ENCODE measurements at regions not wholly inside any gene's neighbourhood (a gene's known extent, or its start where the extent isn't known, plus 50 kb on each side); places are given as distances from the start of the nearest gene placed in this dataset.

- no peaks in the 10 kb centered on the region for H3K4me1 ChIP-seq (ENCODE audit: control insufficient read depth in 1 of 2, insufficient read depth in 2 of 2, low read length in 2 of 2)
- no peak overlapping the region for H4K12ac ChIP-seq (ENCODE audit: low read depth, low read length)
- no peak overlapping the region for H3K23ac ChIP-seq (ENCODE audit: low read length)
- no peak overlapping the region for H2AFZ ChIP-seq (ENCODE audit: insufficient read depth, low read length, poor library complexity)
- H3K4me2 ChIP-seq (ENCODE audit: low read length), result no peak overlapping the region
- no peaks in the 10 kb centered on the region for H3K36me3 ChIP-seq (ENCODE audit: control insufficient read depth in 1 of 2, insufficient read depth in 2 of 2, low read length in 2 of 2)
- H2AK5ac ChIP-seq (ENCODE audit: low read length), result no peak overlapping the region
- no peak overlapping the region for H2BK5ac ChIP-seq (ENCODE audit: low read depth, low read length, poor library complexity)
- H4K91ac ChIP-seq (ENCODE audit: low read depth, low read length), result no peak overlapping the region
- DNase-seq, result no peak
- no peaks in the 10 kb centered on the region for H3K9me3 ChIP-seq (ENCODE audit: insufficient read depth, low read depth, low read length)
- no CpG with 5 or more reads among the region's 5 CpGs for WGBS (ENCODE audit: extremely low coverage, insufficient coverage, insufficient read length)
- H3K4ac ChIP-seq (ENCODE audit: low read depth, low read length), result no peak overlapping the region
- H2BK120ac ChIP-seq (ENCODE audit: insufficient read depth, low read length, poor library complexity), result no peak overlapping the region
- no peak overlapping the region for H3K18ac ChIP-seq (ENCODE audit: low read length)
- no peaks in the 10 kb centered on the region for H3K27me3 ChIP-seq (ENCODE audit: insufficient read depth, low read length)
- no peak overlapping the region for H4K8ac ChIP-seq (ENCODE audit: low read depth, low read length)
- H3K9ac ChIP-seq (ENCODE audit: low read length), result no peak overlapping the region
- no peak overlapping the region for H3K4me3 ChIP-seq (ENCODE audit: low read depth, low read length)
- no peak overlapping the region for H3K14ac ChIP-seq (ENCODE audit: low read length)
- no peak overlapping the region for H3K27ac ChIP-seq (ENCODE audit: low read depth, low read length)
- no peaks in the 10 kb centered on the region for H3K79me2 ChIP-seq (ENCODE audit: control insufficient read depth, insufficient read depth, low read length, poor library complexity)
- no peaks in the 10 kb centered on the region for H3K79me1 ChIP-seq (ENCODE audit: low read length)
- H2BK12ac ChIP-seq (ENCODE audit: low read length), result no peak overlapping the region
These were observed 199.1 kb upstream of the CXorf66 start for GRCh38 chrX:140164391-140164790.

GRCh38 chrX:140163371-140164159 lies 198.2 kb upstream of the CXorf66 start:
- no CpG with 5 or more reads among the region's 3 CpGs for WGBS (ENCODE audit: extremely low coverage, insufficient coverage, insufficient read length)
- Histone ChIP-seq H4K12ac (ENCODE audit: low read depth, low read length) (no peak overlapping the region), H3K79me2 (ENCODE audit: control insufficient read depth, insufficient read depth, low read length, poor library complexity) (no peaks in the 10 kb centered on the region), H2BK120ac (ENCODE audit: insufficient read depth, low read length, poor library complexity) (no peak overlapping the region), H2BK5ac (ENCODE audit: low read depth, low read length, poor library complexity) (no peak overlapping the region), H3K4me3 (ENCODE audit: low read depth, low read length) (no peak overlapping the region), H3K9me3 (ENCODE audit: insufficient read depth, low read depth, low read length) (no peaks in the 10 kb centered on the region), H2AFZ (ENCODE audit: insufficient read depth, low read length, poor library complexity) (no peak overlapping the region), H3K18ac (ENCODE audit: low read length) (no peak overlapping the region), H3K27me3 (ENCODE audit: insufficient read depth, low read length) (no peaks in the 10 kb centered on the region), H3K14ac (ENCODE audit: low read length) (no peak overlapping the region), H4K8ac (ENCODE audit: low read depth, low read length) (no peak overlapping the region), H3K79me1 (ENCODE audit: low read length) (no peaks in the 10 kb centered on the region), H3K4me2 (ENCODE audit: low read length) (no peak overlapping the region), H2BK12ac (ENCODE audit: low read length) (no peak overlapping the region), H2AK5ac (ENCODE audit: low read length) (no peak overlapping the region), H3K27ac (ENCODE audit: low read depth, low read length) (no peak overlapping the region), H3K9ac (ENCODE audit: low read length) (no peak overlapping the region), H4K91ac (ENCODE audit: low read depth, low read length) (no peak overlapping the region), H3K23ac (ENCODE audit: low read length) (no peak overlapping the region), H3K4ac (ENCODE audit: low read depth, low read length) (no peak overlapping the region), H3K4me1 (ENCODE audit: control insufficient read depth in 1 of 2, insufficient read depth in 2 of 2, low read length in 2 of 2) (no peaks in the 10 kb centered on the region), H3K36me3 (ENCODE audit: control insufficient read depth in 1 of 2, insufficient read depth in 2 of 2, low read length in 2 of 2) (no peaks in the 10 kb centered on the region)
- no peak for DNase-seq

- Histone ChIP-seq H3K27me3 (ENCODE audit: insufficient read depth, low read length) (no peaks in the 10 kb centered on the region), H3K4me1 (ENCODE audit: control insufficient read depth in 1 of 2, insufficient read depth in 2 of 2, low read length in 2 of 2) (no peaks in the 10 kb centered on the region), H4K12ac (ENCODE audit: low read depth, low read length) (no peak overlapping the region), H2AK5ac (ENCODE audit: low read length) (no peak overlapping the region), H3K9ac (ENCODE audit: low read length) (no peak overlapping the region), H3K18ac (ENCODE audit: low read length) (no peak overlapping the region), H2BK12ac (ENCODE audit: low read length) (no peak overlapping the region), H3K36me3 (ENCODE audit: control insufficient read depth in 1 of 2, insufficient read depth in 2 of 2, low read length in 2 of 2) (no peaks in the 10 kb centered on the region), H2AFZ (ENCODE audit: insufficient read depth, low read length, poor library complexity) (no peak overlapping the region), H3K9me3 (ENCODE audit: insufficient read depth, low read depth, low read length) (no peaks in the 10 kb centered on the region), H3K23ac (ENCODE audit: low read length) (no peak overlapping the region), H3K14ac (ENCODE audit: low read length) (no peak overlapping the region), H3K4me2 (ENCODE audit: low read length) (no peak overlapping the region), H4K8ac (ENCODE audit: low read depth, low read length) (no peak overlapping the region), H3K4ac (ENCODE audit: low read depth, low read length) (no peak overlapping the region), H4K91ac (ENCODE audit: low read depth, low read length) (no peak overlapping the region), H3K27ac (ENCODE audit: low read depth, low read length) (no peak overlapping the region), H2BK5ac (ENCODE audit: low read depth, low read length, poor library complexity) (no peak overlapping the region), H3K79me2 (ENCODE audit: control insufficient read depth, insufficient read depth, low read length, poor library complexity) (no peaks in the 10 kb centered on the region), H2BK120ac (ENCODE audit: insufficient read depth, low read length, poor library complexity) (no peak overlapping the region), H3K4me3 (ENCODE audit: low read depth, low read length) (no peak overlapping the region), H3K79me1 (ENCODE audit: low read length) (no peaks in the 10 kb centered on the region)
- no peak for DNase-seq
- WGBS (ENCODE audit: extremely low coverage, insufficient coverage, insufficient read length), result no CpG with 5 or more reads among the region's 4 CpGs
These were observed 192.3 kb upstream of the CXorf66 start for GRCh38 chrX:140157611-140158010.

GRCh38 chrX:140157143-140157542 lies 191.8 kb upstream of the CXorf66 start:
- H3K4me1 ChIP-seq (ENCODE audit: control insufficient read depth in 1 of 2, insufficient read depth in 2 of 2, low read length in 2 of 2), result no peaks in the 10 kb centered on the region
- H3K4ac ChIP-seq (ENCODE audit: low read depth, low read length), result no peak overlapping the region

More at GRCh38 chrX:140157143-140157542, 191.8 kb upstream of the CXorf66 start:
- Histone ChIP-seq H3K27ac (ENCODE audit: low read depth, low read length) (no peak overlapping the region), H3K79me1 (ENCODE audit: low read length) (no peaks in the 10 kb centered on the region), H3K23ac (ENCODE audit: low read length) (no peak overlapping the region), H2AK5ac (ENCODE audit: low read length) (no peak overlapping the region), H2BK12ac (ENCODE audit: low read length) (no peak overlapping the region), H3K36me3 (ENCODE audit: control insufficient read depth in 1 of 2, insufficient read depth in 2 of 2, low read length in 2 of 2) (no peaks in the 10 kb centered on the region), H3K9me3 (ENCODE audit: insufficient read depth, low read depth, low read length) (no peaks in the 10 kb centered on the region), H4K91ac (ENCODE audit: low read depth, low read length) (no peak overlapping the region), H4K12ac (ENCODE audit: low read depth, low read length) (no peak overlapping the region), H3K27me3 (ENCODE audit: insufficient read depth, low read length) (no peaks in the 10 kb centered on the region), H3K9ac (ENCODE audit: low read length) (no peak overlapping the region), H4K8ac (ENCODE audit: low read depth, low read length) (no peak overlapping the region), H2AFZ (ENCODE audit: insufficient read depth, low read length, poor library complexity) (no peak overlapping the region), H3K18ac (ENCODE audit: low read length) (no peak overlapping the region), H3K14ac (ENCODE audit: low read length) (no peak overlapping the region), H2BK5ac (ENCODE audit: low read depth, low read length, poor library complexity) (no peak overlapping the region), H2BK120ac (ENCODE audit: insufficient read depth, low read length, poor library complexity) (no peak overlapping the region), H3K4me3 (ENCODE audit: low read depth, low read length) (no peak overlapping the region), H3K4me2 (ENCODE audit: low read length) (no peak overlapping the region), H3K79me2 (ENCODE audit: control insufficient read depth, insufficient read depth, low read length, poor library complexity) (no peaks in the 10 kb centered on the region)
- WGBS (ENCODE audit: extremely low coverage, insufficient coverage, insufficient read length), result no CpG with 5 or more reads among the region's 2 CpGs
- no peak for DNase-seq

All from trophoblast cell (in vitro differentiated cells and primary cell).